Uterus (tissue), 2 donors: ENCODE measurements at regions not wholly inside any gene's neighbourhood (a gene's known extent, or its start where the extent isn't known, plus 50 kb on each side); places are given as distances from the start of the nearest gene placed in this dataset.

Source experiments
- POLR2A ChIP-seq, 2 donors: fragments of 450-650 bp; IDR thresholded peaks; one replicate each; pipeline ENCODE4 v1.6.1; 2016; ENCODE audit warnings: antibody characterized with exemption in 2 of 2, mild to moderate bottlenecking in 1 of 2, moderate library complexity in 1 of 2
- TF ChIP-seq, protein P1 (sequence below), 4 experiments: fragments of 200-600 bp in 2 of 4; fragments of 450-650 bp in 2 of 4; sonication (generic) in 2 of 4; IDR thresholded peaks; one replicate each; pipeline ENCODE4 v1.5.1; 2016 to 2019; ENCODE audit warnings: antibody characterized with exemption in 4 of 4, mild to moderate bottlenecking in 2 of 4, moderate library complexity in 1 of 4

DNA sequence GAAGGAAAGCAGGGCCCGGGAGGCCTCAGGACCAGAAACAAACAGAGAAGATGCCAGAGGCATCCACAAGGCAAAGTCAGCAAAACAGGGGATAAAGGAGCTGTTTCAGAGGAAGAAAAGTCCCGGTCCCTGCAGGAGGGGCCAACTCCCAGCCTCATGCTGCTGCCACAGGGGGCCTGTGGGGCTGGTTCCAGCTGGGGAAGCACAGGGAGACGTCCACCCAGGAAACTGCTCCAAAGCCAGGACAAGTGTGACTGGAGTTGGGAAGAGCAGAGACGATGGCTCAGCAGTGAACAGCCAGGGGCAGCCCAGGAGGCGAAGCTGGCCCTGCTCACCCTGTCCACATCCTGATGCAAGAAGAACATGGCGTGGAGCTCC is 454.4 kb downstream of the BRD1 start:
- TF ChIP-seq, protein P1, sequence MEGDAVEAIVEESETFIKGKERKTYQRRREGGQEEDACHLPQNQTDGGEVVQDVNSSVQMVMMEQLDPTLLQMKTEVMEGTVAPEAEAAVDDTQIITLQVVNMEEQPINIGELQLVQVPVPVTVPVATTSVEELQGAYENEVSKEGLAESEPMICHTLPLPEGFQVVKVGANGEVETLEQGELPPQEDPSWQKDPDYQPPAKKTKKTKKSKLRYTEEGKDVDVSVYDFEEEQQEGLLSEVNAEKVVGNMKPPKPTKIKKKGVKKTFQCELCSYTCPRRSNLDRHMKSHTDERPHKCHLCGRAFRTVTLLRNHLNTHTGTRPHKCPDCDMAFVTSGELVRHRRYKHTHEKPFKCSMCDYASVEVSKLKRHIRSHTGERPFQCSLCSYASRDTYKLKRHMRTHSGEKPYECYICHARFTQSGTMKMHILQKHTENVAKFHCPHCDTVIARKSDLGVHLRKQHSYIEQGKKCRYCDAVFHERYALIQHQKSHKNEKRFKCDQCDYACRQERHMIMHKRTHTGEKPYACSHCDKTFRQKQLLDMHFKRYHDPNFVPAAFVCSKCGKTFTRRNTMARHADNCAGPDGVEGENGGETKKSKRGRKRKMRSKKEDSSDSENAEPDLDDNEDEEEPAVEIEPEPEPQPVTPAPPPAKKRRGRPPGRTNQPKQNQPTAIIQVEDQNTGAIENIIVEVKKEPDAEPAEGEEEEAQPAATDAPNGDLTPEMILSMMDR (IDR thresholded peaks at IDR 0.05), result no peak
- no peak for TF ChIP-seq POLR2A (IDR thresholded peaks at IDR 0.05)
